HEK293T (cell line): ENCODE measurements at regions not wholly inside any gene's neighbourhood (a gene's known extent, or its start where the extent isn't known, plus 50 kb on each side); places are given as distances from the start of the nearest gene placed in this dataset.

Experiments used
- BHLHE40 ChIP-seq: fragments of 450-650 bp; IDR thresholded peaks from 2 replicates; pipeline ENCODE4 v1.6.1; 2016; ENCODE audit warnings: mild to moderate bottlenecking, moderate library complexity, borderline replicate concordance
- FOXA1 ChIP-seq: fragments of 450-650 bp; IDR thresholded peaks from 2 replicates; pipeline ENCODE4 v1.6.1; 2016; ENCODE audit warnings: mild to moderate bottlenecking
- FOXK2 ChIP-seq: fragments of 450-650 bp; IDR thresholded peaks from 2 replicates; pipeline ENCODE4 v1.6.1; 2016; ENCODE audit warnings: mild to moderate bottlenecking
- FOXM1 ChIP-seq: fragments of 450-650 bp; IDR thresholded peaks from 2 replicates; pipeline ENCODE4 v1.6.1; 2017; ENCODE audit warnings: mild to moderate bottlenecking, borderline replicate concordance
- HDGF ChIP-seq: fragments of 450-650 bp; IDR thresholded peaks from 2 replicates; pipeline ENCODE4 v1.6.1; 2017; ENCODE audit warnings: antibody characterized with exemption, borderline replicate concordance
- PKNOX1 ChIP-seq: fragments of 450-650 bp; IDR thresholded peaks from 2 replicates; pipeline ENCODE4 v1.6.1; 2016
- SP1 ChIP-seq: fragments of 450-650 bp; IDR thresholded peaks from 2 replicates; pipeline ENCODE4 v1.6.1; 2017

GRCh38 chr11:19428206-19429002 lies 187.7 kb upstream of the E2F8 start:
- TF ChIP-seq FOXA1 (no peak), HDGF (no peak), BHLHE40 (no peak), FOXK2 (no peak), SP1 (no peak), FOXM1 (no peak), PKNOX1 (no peak)
